WERI-Rb-1 (cell line): ENCODE measurements at regions not wholly inside any gene's neighbourhood (a gene's known extent, or its start where the extent isn't known, plus 50 kb on each side); places are given as distances from the start of the nearest gene placed in this dataset.
"Not testable (repeated sequence)": the region's sequence is repeated elsewhere in the genome, so short reads cannot be mapped to it uniquely, and the experiment has no call there.

Experiments used
- DNase-seq: peaks from one replicate; pipeline ENCODE4 v3.0.0-alpha.2; 2020
- H3K27ac ChIP-seq: fragments of 250-450 bp; sonication (Bioruptor Pico); 2 replicates; pipeline ENCODE4 v1.5.1; 2020; ENCODE audit warnings: mild to moderate bottlenecking, moderate library complexity
- H3K27me3 ChIP-seq: fragments of 250-450 bp; sonication (Bioruptor Pico); 2 replicates; pipeline ENCODE4 v1.5.1; 2021; ENCODE audit warnings: mild to moderate bottlenecking, low read depth, moderate library complexity; ENCODE audit not compliant: insufficient read depth, severe bottlenecking
- H3K36me3 ChIP-seq: fragments of 250-450 bp; sonication (Bioruptor Pico); 2 replicates; pipeline ENCODE4 v1.5.1; 2020; ENCODE audit warnings: mild to moderate bottlenecking, moderate library complexity
- H3K4me3 ChIP-seq: 2 replicates; pipeline ENCODE4 v1.5.1; 2011; ENCODE audit warnings: low read depth, mild to moderate bottlenecking, control low read depth, low read length
- H3K9me3 ChIP-seq: fragments of 250-450 bp; sonication (Bioruptor Pico); 2 replicates; pipeline ENCODE4 v1.5.1; 2021; ENCODE audit warnings: mild to moderate bottlenecking, moderate library complexity; ENCODE audit not compliant: severe bottlenecking
- TF ChIP-seq, protein P1 (sequence below): IDR thresholded peaks from 2 replicates; pipeline ENCODE4 v1.5.1; 2011; ENCODE audit warnings: low read depth, mild to moderate bottlenecking, control low read depth, inconsistent platforms, low read length

DNA sequence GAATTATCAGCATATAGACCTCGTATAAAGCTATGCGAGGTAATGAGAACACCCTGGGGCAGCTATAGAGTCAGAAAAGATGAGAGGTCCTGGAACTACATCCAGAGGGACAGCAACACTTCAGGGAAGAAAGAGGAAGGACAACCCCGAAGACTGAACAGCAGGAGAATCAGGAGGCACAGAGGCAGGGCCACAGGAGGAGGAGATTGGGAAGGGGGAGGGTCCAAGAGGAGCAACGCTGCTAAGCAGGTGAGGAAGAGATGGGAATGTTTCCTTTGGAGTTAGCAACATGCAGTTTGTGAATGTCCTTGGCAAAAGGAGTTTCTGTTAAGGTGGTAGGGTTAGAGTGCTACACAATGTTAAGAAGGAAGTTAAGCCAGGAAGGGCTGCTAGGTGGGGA lies 79.5 kb upstream of the OLIG3 start:
- H3K9me3 ChIP-seq, result no peaks in the 10 kb centered on the region
- H3K4me3 ChIP-seq, result no peak overlapping the region
- no peaks in the 10 kb centered on the region for H3K36me3 ChIP-seq
- TF ChIP-seq, protein P1, sequence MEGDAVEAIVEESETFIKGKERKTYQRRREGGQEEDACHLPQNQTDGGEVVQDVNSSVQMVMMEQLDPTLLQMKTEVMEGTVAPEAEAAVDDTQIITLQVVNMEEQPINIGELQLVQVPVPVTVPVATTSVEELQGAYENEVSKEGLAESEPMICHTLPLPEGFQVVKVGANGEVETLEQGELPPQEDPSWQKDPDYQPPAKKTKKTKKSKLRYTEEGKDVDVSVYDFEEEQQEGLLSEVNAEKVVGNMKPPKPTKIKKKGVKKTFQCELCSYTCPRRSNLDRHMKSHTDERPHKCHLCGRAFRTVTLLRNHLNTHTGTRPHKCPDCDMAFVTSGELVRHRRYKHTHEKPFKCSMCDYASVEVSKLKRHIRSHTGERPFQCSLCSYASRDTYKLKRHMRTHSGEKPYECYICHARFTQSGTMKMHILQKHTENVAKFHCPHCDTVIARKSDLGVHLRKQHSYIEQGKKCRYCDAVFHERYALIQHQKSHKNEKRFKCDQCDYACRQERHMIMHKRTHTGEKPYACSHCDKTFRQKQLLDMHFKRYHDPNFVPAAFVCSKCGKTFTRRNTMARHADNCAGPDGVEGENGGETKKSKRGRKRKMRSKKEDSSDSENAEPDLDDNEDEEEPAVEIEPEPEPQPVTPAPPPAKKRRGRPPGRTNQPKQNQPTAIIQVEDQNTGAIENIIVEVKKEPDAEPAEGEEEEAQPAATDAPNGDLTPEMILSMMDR, result no peak
- H3K27ac ChIP-seq, result no peak overlapping the region
- DNase-seq, result no peak
- H3K27me3 ChIP-seq, result no peaks in the 10 kb centered on the region

DNA sequence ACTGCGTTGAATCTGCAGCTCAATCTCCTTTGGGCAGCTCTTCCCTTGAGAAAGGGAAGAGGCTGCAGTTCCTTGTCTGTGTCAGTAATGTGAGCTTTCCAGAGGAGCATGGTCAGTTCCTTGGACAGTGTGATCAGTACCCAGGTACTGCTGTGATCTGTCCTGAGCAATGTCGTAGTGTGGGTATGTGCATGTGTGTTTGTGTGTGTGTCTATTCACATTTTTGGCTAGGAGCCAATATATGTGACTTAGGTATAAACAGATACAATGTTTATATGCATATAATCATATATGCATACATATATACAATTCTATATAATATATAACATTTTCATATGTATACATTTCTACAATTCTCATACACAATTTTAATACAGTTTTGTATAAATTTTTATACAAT lies 85.4 kb upstream of the OLIG3 start:
- H3K4me3 ChIP-seq, result no peak overlapping the region
- peaks cover 3% of the 10 kb centered on the region for H3K27me3 ChIP-seq
- H3K36me3 ChIP-seq, result no peaks in the 10 kb centered on the region
- TF ChIP-seq, protein P1, result no peak
- no peak for DNase-seq
- no peak overlapping the region for H3K27ac ChIP-seq
- no peaks in the 10 kb centered on the region for H3K9me3 ChIP-seq

DNA sequence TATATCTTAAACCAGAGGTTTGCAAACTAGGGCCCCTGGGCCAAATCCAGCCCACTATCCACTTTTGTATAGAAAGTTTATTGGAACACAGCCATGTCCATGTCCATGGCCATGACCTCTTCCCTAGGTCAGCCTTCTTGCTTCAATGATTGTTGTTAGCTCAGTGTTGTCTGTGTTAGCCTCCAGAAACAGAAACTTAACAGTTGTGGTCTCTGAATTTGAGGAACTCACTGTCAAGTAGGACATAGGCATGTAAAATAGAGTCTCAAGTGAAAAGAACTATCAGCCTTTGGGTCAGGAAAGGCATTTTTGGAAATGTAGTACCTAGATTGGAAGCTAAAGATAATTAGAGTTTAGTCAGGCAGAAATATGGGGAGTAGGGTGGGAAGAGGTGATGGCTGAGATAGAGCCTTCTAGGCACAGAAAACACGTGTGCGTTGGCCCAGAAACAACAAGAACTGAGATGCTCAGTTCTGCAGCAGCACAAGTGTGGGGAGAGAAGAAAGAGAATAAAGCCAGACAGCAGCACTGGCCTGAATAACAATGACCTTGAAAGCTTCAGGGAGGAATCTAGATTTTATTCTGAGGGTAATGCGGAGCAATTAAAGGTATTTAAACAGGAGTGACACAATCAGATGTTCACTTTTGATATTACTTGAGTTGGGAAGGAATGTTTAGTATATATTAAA lies 87.0 kb upstream of the OLIG3 start:
- H3K27me3 ChIP-seq, result peaks cover 3% of the 10 kb centered on the region
- TF ChIP-seq, protein P1, result no peak
- no peaks in the 10 kb centered on the region for H3K36me3 ChIP-seq
- no peaks in the 10 kb centered on the region for H3K9me3 ChIP-seq
- no peak overlapping the region for H3K27ac ChIP-seq
- no peak overlapping the region for H3K4me3 ChIP-seq
- DNase-seq, result no peak

DNA sequence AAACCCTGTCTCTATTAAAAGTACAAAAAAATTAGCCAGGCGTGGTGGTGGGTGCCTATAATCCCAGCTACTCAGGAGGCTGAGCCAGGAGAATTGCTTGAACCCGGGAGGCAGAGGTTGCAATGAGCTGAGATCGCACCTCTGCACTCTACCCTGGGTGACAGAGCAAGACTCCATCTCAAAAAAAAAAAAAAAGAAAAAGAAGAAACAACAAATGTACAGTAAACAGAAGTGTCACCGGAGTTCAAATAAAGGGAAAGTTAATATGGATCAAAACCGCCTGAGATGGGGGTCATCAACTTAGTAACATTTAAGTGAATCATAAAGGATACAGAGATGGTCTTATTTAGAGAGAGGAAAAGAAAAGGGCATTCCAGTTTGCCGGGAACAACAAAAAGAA lies 89.3 kb upstream of the OLIG3 start:
- DNase-seq, H3K36me3 ChIP-seq: not testable (repeated sequence)

DNA sequence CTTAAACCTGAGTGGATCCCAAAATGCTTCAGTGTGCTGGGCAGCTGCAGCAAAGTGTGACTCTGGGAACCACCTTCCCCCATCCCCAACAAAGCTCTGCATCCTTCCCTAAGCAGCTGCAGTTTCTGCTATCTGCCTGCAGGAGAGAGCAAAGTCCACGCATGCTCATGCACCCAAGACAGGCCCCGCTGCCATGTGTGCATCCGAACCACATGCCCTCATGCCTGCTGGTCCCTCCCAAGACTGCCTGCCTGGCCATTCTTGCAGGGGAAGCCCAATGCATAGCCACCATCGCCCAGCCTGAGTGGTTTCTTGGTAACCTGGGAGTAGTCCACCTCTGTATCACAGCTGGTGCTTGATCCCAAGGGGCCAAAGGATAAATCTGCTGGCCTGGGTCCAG lies 94.3 kb upstream of the OLIG3 start:
- DNase-seq, result no peak
- TF ChIP-seq, protein P1, result no peak
- H3K27ac ChIP-seq, result no peak overlapping the region
- peaks cover 2% of the 10 kb centered on the region for H3K9me3 ChIP-seq
- H3K4me3 ChIP-seq, result no peak overlapping the region
- no peaks in the 10 kb centered on the region for H3K27me3 ChIP-seq
- no peaks in the 10 kb centered on the region for H3K36me3 ChIP-seq

More for the DNA sequence above, 89.3 kb upstream of the OLIG3 start:
- not testable (repeated sequence) for H3K27me3 ChIP-seq, H3K4me3 ChIP-seq, H3K27ac ChIP-seq, H3K9me3 ChIP-seq

DNA sequence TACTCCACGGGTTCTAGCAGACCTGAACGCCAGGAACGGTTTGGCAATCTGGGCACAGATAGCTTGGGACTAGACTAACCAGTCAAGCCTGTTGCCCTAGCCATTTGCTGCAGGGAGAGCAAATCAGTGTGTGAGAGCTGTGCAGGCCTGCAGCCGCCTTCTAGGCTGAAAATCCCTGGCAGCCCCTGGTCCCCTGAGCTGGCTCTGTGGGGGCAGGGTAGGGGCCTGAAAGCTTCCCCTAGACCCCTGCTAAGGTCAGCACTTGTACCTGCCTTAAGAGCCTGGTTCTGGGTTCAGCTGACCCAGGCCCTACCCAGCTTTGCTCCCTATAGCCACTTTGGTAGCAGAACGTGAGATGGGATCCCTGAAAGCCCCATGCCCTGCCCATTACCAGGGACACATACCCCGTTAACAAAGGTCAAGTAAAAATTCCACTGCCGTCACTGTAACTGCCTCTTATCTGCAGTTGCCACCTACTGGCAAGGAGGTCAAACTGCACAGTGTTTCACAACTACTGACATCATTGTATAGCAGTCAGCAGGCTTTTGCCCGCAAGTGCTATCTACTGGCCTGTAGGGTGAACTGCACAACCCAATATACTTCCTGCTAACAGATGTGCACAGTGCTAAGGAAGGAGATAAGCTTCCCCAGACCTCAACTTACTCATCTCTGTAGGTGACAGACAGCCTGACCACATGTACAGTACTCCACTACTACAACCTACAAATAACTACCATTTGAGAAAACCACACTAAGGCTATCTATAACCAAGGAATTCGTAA lies 95.1 kb upstream of the OLIG3 start:
- TF ChIP-seq, protein P1, result peak; percentile 86
- H3K36me3 ChIP-seq, result no peaks in the 10 kb centered on the region
- H3K27me3 ChIP-seq, result no peaks in the 10 kb centered on the region
- H3K9me3 ChIP-seq, result peaks cover 2% of the 10 kb centered on the region
- no peak overlapping the region for H3K27ac ChIP-seq
- no peak overlapping the region for H3K4me3 ChIP-seq
- peak; percentile 59 for DNase-seq
